ENCODE measurements at regions not wholly inside any gene's neighbourhood (a gene's known extent, or its start where the extent isn't known, plus 50 kb on each side); places are given as distances from the start of the nearest gene placed in this dataset.

DNA sequence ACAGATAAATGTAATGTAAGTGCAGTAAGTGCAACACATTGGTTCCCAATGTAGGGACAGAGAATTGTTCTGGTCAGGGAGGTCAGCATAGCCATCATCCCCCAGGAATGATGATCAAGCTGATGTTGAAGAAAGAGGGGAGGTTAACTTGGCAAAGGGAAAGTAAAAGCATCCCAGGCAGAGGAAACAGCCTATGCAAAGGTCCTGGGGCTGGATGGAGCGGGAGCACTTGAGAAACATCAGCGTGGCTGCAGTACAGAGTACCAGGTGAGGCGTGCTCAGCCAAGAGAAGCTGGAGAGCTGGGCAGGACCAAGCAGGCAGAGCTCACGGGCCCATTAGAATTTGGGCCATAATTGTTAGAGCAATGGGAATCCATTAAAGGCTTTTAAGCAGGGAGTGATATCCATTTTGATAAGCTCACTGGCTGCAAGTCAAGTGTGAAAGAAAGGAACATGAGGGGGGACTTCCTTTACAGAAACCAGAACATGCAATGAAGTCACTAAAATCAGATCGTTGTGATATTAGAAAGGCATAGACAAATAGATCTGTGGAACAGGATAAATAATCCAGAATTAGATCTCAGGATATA is 50.1 kb upstream of the HAND1 start:
- Histone ChIP-seq H3K4me2 (ENCODE audit: insufficient read depth in 1 of 2, low read depth in 2 of 2, low read length in 2 of 2) (no peak overlapping the region), H2BK120ac (replicated peaks; ENCODE audit: low read depth, low read length) (no peak overlapping the region), H4K91ac (replicated peaks; ENCODE audit: insufficient read length, low read length) (no peak overlapping the region), H4K20me1 (replicated peaks in 1 of 2; ENCODE audit: control insufficient read depth in 1 of 2, insufficient read depth in 2 of 2, low read length in 2 of 2) (no peaks in the 10 kb centered on the region), H2AK5ac (ENCODE audit: low read depth, low read length) (no peak overlapping the region), H3K9me3 (ENCODE audit: insufficient read depth in 2 of 2, low read depth in 1 of 2, low read length in 1 of 2) (no peaks in the 10 kb centered on the region), H2BK15ac (ENCODE audit: low read length) (no peak overlapping the region), H3K79me1 (ENCODE audit: low read depth, low read length) (no peaks in the 10 kb centered on the region), H2BK20ac (ENCODE audit: low read length) (no peak overlapping the region), H2BK5ac (ENCODE audit: low read depth, low read length) (no peak overlapping the region), H3K23ac (ENCODE audit: insufficient read length) (no peak overlapping the region), H3K56ac (replicated peaks; ENCODE audit: insufficient read length, low read depth, low read length) (no peak overlapping the region), H4K8ac (ENCODE audit: extremely low read depth, insufficient read depth, low read length) (no peak overlapping the region), H2AFZ (ENCODE audit: low read length) (no peak overlapping the region), H3K14ac (ENCODE audit: insufficient read length) (no peak overlapping the region), H2BK12ac (ENCODE audit: low read depth, low read length) (no peak overlapping the region), H3K79me2 (ENCODE audit: control insufficient read depth in 1 of 2, insufficient read depth in 2 of 2, low read length in 2 of 2) (no peaks in the 10 kb centered on the region), H3K36me3 (ENCODE audit: control insufficient read depth in 2 of 4, insufficient read depth in 4 of 4, low read length in 3 of 4) (no peaks in the 10 kb centered on the region), H3K27me3 (replicated peaks in 1 of 4; ENCODE audit: control insufficient read depth in 3 of 4, extremely low read depth in 1 of 4, insufficient read depth in 3 of 4, low read length in 3 of 4) (peaks cover 0 to 2% (median 0%) of the 10 kb centered on the region in 4 experiments; a peak in 1 of 7 replicates), H4K5ac (ENCODE audit: insufficient read length, low read depth, low read length) (no peak overlapping the region), H3K4ac (replicated peaks; ENCODE audit: insufficient read length, low read depth, low read length) (no peak overlapping the region), H3K27ac (ENCODE audit: low read depth, low read length) (no peak overlapping the region), H3K9ac (replicated peaks in 1 of 4; ENCODE audit: extremely low read depth in 1 of 4, low read depth in 3 of 4, low read length in 3 of 4) (no peak overlapping the region), H3K4me1 (replicated peaks in 1 of 4; ENCODE audit: control insufficient read depth in 3 of 4, insufficient read depth in 4 of 4, low read length in 3 of 4) (no peaks in the 10 kb centered on the region), H3K23me2 (ENCODE audit: low read depth, low read length) (no peaks in the 10 kb centered on the region), H3K4me3 (ENCODE audit: extremely low read depth in 1 of 4, insufficient read depth in 2 of 4, low read depth in 3 of 4, low read length in 4 of 4) (no peak overlapping the region), H3K18ac (ENCODE audit: extremely low read depth, low read length) (no peak overlapping the region)
- ChIA-PET CTCF (ENCODE audit: partially characterized antibody) (interaction anchor here (0.5 to 2.2 kb wide), 4 partner anchors 7 to 62 kb away, joined by 3 to 8 read pairs (median 3); no protein-coding TSS in a partner anchor), POLR2A (ENCODE audit: partially characterized antibody) (interaction anchor here (1.3 kb wide), 1 partner anchor 10 kb away, joined by 4 read pairs; no protein-coding TSS in a partner anchor)
- 90% methylated on average over 5 of the region's 5 CpGs; no CpG with 5 or more reads in 1 of the 2 experiments for WGBS, 2 experiments (ENCODE audit: extremely low coverage in 1 of 2, insufficient coverage in 1 of 2, insufficient read length in 1 of 2, insufficient replicate concordance in 2 of 2, low coverage in 1 of 2, low lambda C conversion rate in 2 of 2, missing lambda C conversion rate in 1 of 2)
- TF ChIP-seq HDAC2 (IDR thresholded peaks at IDR 0.05; ENCODE audit: borderline replicate concordance in 1 of 2, low read depth in 2 of 2, low read length in 2 of 2), result no peak
- TF ChIP-seq KDM1A (IDR thresholded peaks at IDR 0.05; ENCODE audit: borderline replicate concordance, low read length), result peak; percentile 62; the same call in 1 of the 2 replicates
- no peak for TF ChIP-seq TCF12 (IDR thresholded peaks at IDR 0.05; ENCODE audit: low read depth, low read length)
- TF ChIP-seq CBX8 (IDR thresholded peaks at IDR 0.05; ENCODE audit: borderline replicate concordance, low read depth, low read length), result no peak
- TF ChIP-seq POLR2AphosphoS5 (IDR thresholded peaks at IDR 0.05; ENCODE audit: low read depth, low read length), result no peak
- DNase-seq (ENCODE audit: low read depth in 1 of 2, low spot score in 2 of 2) (no peak), FAIRE-seq (no peak)
